CD4-positive, alpha-beta memory T cell (primary cell): ENCODE measurements at regions not wholly inside any gene's neighbourhood (a gene's known extent, or its start where the extent isn't known, plus 50 kb on each side); places are given as distances from the start of the nearest gene placed in this dataset.

Source experiments
- CTCF ChIA-PET: fragments of 350-600 bp; sonication (Branson Sonifier 250); formaldehyde crosslinking; loops from one replicate; lab custom pipeline; 2021; ENCODE audit warnings: inconsistent platforms; ENCODE audit not compliant: partially characterized antibody; lab: Charles Lee
- POLR2A ChIA-PET: fragments of 350-600 bp; sonication (Branson Sonifier 250); formaldehyde crosslinking; loops from one replicate; lab custom pipeline; 2021; ENCODE audit not compliant: partially characterized antibody; lab: Charles Lee
- DNase-seq, 5 donors: peaks; one replicate each; pipeline versions ENCODE4 v3.0.0 to v3.0.0-alpha.2; 2020 to 2022; ENCODE audit warnings: mixed read lengths in 1 of 5
- H3K27ac ChIP-seq: one replicate; pipeline ENCODE4 v1.7.0; 2013; ENCODE audit warnings: low read depth, low read length
- H3K27me3 ChIP-seq: 2 replicates; pipeline ENCODE4 v1.7.0; 2013; ENCODE audit warnings: mild to moderate bottlenecking, low read length, moderate library complexity; ENCODE audit not compliant: insufficient read depth
- H3K36me3 ChIP-seq: 2 replicates; pipeline ENCODE4 v1.7.0; 2013; ENCODE audit warnings: mild to moderate bottlenecking, low read length, moderate library complexity; ENCODE audit not compliant: insufficient read depth
- H3K4me1 ChIP-seq: 2 replicates; pipeline ENCODE4 v1.7.0; 2013; ENCODE audit warnings: mild to moderate bottlenecking, low read length, moderate library complexity; ENCODE audit not compliant: insufficient read depth
- H3K4me3 ChIP-seq, 2 donors: one replicate each; pipeline ENCODE4 v1.7.0; 2013; ENCODE audit warnings: low read length in 2 of 2, mild to moderate bottlenecking in 1 of 2
- H3K9me3 ChIP-seq, 2 donors: one replicate each; pipeline ENCODE4 v1.7.0; 2013; ENCODE audit warnings: low read length in 2 of 2, control low read depth in 1 of 2; ENCODE audit not compliant: control insufficient read depth in 1 of 2
- H3K27ac Mint-ChIP-seq, 7 donors: one replicate each; pipeline ENCODE4 v1.8.0; 2020 to 2021; ENCODE audit warnings: mixed read lengths in 7 of 7, mild to moderate bottlenecking in 6 of 7, inconsistent platforms in 3 of 7, moderate library complexity in 3 of 7
- H3K27me3 Mint-ChIP-seq, 2 donors: one replicate each; pipeline ENCODE4 v1.8.0; 2020 to 2021; ENCODE audit warnings: mixed read lengths in 2 of 2
- H3K36me3 Mint-ChIP-seq, 2 donors: one replicate each; pipeline ENCODE4 v1.8.0; 2020 to 2021; ENCODE audit warnings: mixed read lengths in 2 of 2, inconsistent platforms in 1 of 2, mild to moderate bottlenecking in 1 of 2
- H3K4me1 Mint-ChIP-seq, 4 donors: one replicate each; pipeline ENCODE4 v1.8.0; 2020 to 2021; ENCODE audit warnings: mixed read lengths in 4 of 4, mild to moderate bottlenecking in 1 of 4
- H3K4me3 Mint-ChIP-seq, 8 donors: one replicate each; pipeline ENCODE4 v1.8.0; 2020 to 2021; ENCODE audit warnings: mixed read lengths in 8 of 8, mild to moderate bottlenecking in 7 of 8, moderate library complexity in 6 of 8, inconsistent platforms in 3 of 8
- H3K9me3 Mint-ChIP-seq, 8 donors: one replicate each; pipeline ENCODE4 v1.8.0; 2020 to 2021; ENCODE audit warnings: mixed read lengths in 8 of 8, mild to moderate bottlenecking in 5 of 8, inconsistent platforms in 3 of 8, moderate library complexity in 1 of 8
- intact Hi-C: fragments of 100-400 bp; cut with micrococcal nuclease; formaldehyde crosslinking; loops from one replicate; pipeline ENCODE4 v1.15.1; 2023

GRCh38 chr10:4579844-4580243 lies 246.2 kb upstream of the AKR1E2 start:
- no peaks in the 10 kb centered on the region for H3K4me1 ChIP-seq
- ChIA-PET POLR2A (no interaction called here), CTCF (interaction anchor here (0.7 kb wide), 1 partner anchor 114 kb away, joined by 4 read pairs; no protein-coding TSS in a partner anchor)
- Mint-ChIP-seq H3K36me3 (no peaks in the 10 kb centered on the region), H3K9me3 (no peaks in the 10 kb centered on the region), H3K4me1 (peaks cover 0 to 1% (median 0%) of the 10 kb centered on the region in 4 donors), H3K4me3 (no peak overlapping the region), H3K27ac (no peak overlapping the region), H3K27me3 (peaks cover 2% of the 10 kb centered on the region in 2 donors)
- H3K36me3 ChIP-seq = no peaks in the 10 kb centered on the region
- no peaks in the 10 kb centered on the region for H3K27me3 ChIP-seq
- no peak overlapping the region for H3K4me3 ChIP-seq
- intact Hi-C loops = no loop called here
- no peaks in the 10 kb centered on the region for H3K9me3 ChIP-seq
- H3K27ac ChIP-seq = no peak overlapping the region
- no peak for DNase-seq

- Mint-ChIP-seq H3K4me1 (no peaks in the 10 kb centered on the region), H3K27ac (no peak overlapping the region), H3K36me3 (no peaks in the 10 kb centered on the region), H3K9me3 (no peaks in the 10 kb centered on the region), H3K4me3 (no peak overlapping the region), H3K27me3 (peaks cover 3 to 4% of the 10 kb centered on the region in 2 donors)
- H3K4me3 ChIP-seq = no peak overlapping the region
- H3K36me3 ChIP-seq = no peaks in the 10 kb centered on the region
- ChIA-PET POLR2A (no interaction called here), CTCF (no interaction called here)
- H3K4me1 ChIP-seq = no peaks in the 10 kb centered on the region
- H3K27me3 ChIP-seq = no peaks in the 10 kb centered on the region
- no peak for DNase-seq
- intact Hi-C loops = no loop called here
- no peak overlapping the region for H3K27ac ChIP-seq
- no peaks in the 10 kb centered on the region for H3K9me3 ChIP-seq
These were observed 249.8 kb upstream of the AKR1E2 start for GRCh38 chr10:4576206-4576605.

GRCh38 chr10:4569151-4569550 lies 256.9 kb upstream of the AKR1E2 start:
- no peak overlapping the region for H3K4me3 ChIP-seq
- intact Hi-C loops = no loop called here
- H3K9me3 Mint-ChIP-seq = no peaks in the 10 kb centered on the region
- no peaks in the 10 kb centered on the region for H3K36me3 ChIP-seq
- no peaks in the 10 kb centered on the region for H3K4me1 Mint-ChIP-seq
- H3K27me3 ChIP-seq = no peaks in the 10 kb centered on the region
- CTCF ChIA-PET = no interaction called here
- no peaks in the 10 kb centered on the region for H3K4me1 ChIP-seq
- POLR2A ChIA-PET = no interaction called here
- no peak overlapping the region for H3K27ac ChIP-seq
- H3K27ac Mint-ChIP-seq = no peak overlapping the region
- H3K4me3 Mint-ChIP-seq = no peak overlapping the region
- no peaks in the 10 kb centered on the region for H3K36me3 Mint-ChIP-seq
- peaks cover 3 to 9% of the 10 kb centered on the region in 2 donors for H3K27me3 Mint-ChIP-seq
- no peak for DNase-seq
- H3K9me3 ChIP-seq = no peaks in the 10 kb centered on the region

DNA sequence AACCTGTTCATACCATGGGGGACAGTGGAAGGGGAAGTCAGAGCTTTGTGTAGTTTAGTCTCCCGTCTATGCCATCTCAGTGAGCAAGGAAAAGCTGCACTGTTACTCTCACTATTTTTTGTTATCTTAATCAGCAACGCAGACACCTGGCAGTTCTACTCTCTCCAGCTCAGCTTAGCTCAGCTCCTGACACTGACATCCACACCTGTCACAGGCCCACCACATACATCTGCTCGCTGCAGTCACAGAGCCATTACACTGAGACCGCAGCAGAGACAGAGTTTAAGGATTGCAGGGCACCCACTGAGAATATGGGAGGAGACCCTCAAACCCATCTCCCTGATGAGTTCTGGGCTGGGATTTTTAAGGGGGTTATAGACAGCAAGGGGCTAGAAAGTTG lies 257.3 kb upstream of the AKR1E2 start:
- H3K27me3 Mint-ChIP-seq = peaks cover 3 to 7% of the 10 kb centered on the region in 2 donors
- H3K9me3 ChIP-seq = no peaks in the 10 kb centered on the region
- no peak overlapping the region for H3K4me3 Mint-ChIP-seq
- no peaks in the 10 kb centered on the region for H3K9me3 Mint-ChIP-seq
- no peaks in the 10 kb centered on the region for H3K36me3 Mint-ChIP-seq
- H3K4me1 Mint-ChIP-seq = no peaks in the 10 kb centered on the region
- no peak overlapping the region for H3K27ac Mint-ChIP-seq
- no peaks in the 10 kb centered on the region for H3K36me3 ChIP-seq
- CTCF ChIA-PET = no interaction called here
- no peak for DNase-seq
- H3K27ac ChIP-seq = no peak overlapping the region
- POLR2A ChIA-PET = no interaction called here
- H3K4me3 ChIP-seq = no peak overlapping the region
- intact Hi-C loops = no loop called here
- H3K4me1 ChIP-seq = no peaks in the 10 kb centered on the region
- no peaks in the 10 kb centered on the region for H3K27me3 ChIP-seq

GRCh38 chr10:4568086-4568485 lies 257.9 kb upstream of the AKR1E2 start:
- Histone ChIP-seq H3K4me3 (no peak overlapping the region), H3K27ac (no peak overlapping the region), H3K36me3 (no peaks in the 10 kb centered on the region), H3K9me3 (no peaks in the 10 kb centered on the region), H3K4me1 (no peaks in the 10 kb centered on the region), H3K27me3 (no peaks in the 10 kb centered on the region)
- Mint-ChIP-seq H3K36me3 (no peaks in the 10 kb centered on the region), H3K4me1 (no peaks in the 10 kb centered on the region), H3K4me3 (no peak overlapping the region), H3K27ac (no peak overlapping the region), H3K27me3 (peaks cover 3 to 7% of the 10 kb centered on the region in 2 donors), H3K9me3 (no peaks in the 10 kb centered on the region)
- intact Hi-C loops = no loop called here
- ChIA-PET CTCF (no interaction called here), POLR2A (no interaction called here)
- no peak for DNase-seq

DNA sequence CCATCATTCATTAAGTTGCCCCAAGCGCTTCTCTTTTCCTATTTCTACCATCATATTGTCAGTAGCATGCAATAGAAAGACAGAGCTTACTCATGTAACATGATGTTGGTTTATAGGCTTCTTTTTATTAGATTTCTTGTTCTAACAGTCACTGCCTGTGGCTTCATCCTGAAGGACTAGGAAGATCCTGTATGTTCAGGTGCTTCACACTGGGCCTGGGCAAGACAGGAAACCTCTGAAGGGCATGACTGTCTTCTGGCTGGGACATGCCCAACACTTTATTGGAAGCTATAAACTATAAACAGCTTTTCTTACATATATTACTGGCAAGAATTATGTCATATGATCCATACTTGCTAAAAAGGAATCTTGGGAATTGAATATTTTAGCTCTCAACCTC lies 258.4 kb upstream of the AKR1E2 start:
- Mint-ChIP-seq H3K4me1 (no peaks in the 10 kb centered on the region), H3K27ac (no peak overlapping the region), H3K9me3 (no peaks in the 10 kb centered on the region), H3K27me3 (peaks cover 3 to 9% of the 10 kb centered on the region in 2 donors), H3K4me3 (no peak overlapping the region), H3K36me3 (no peaks in the 10 kb centered on the region)
- H3K9me3 ChIP-seq = no peaks in the 10 kb centered on the region
- DNase-seq = no peak
- ChIA-PET CTCF (no interaction called here), POLR2A (no interaction called here)
- no peaks in the 10 kb centered on the region for H3K36me3 ChIP-seq
- no peaks in the 10 kb centered on the region for H3K27me3 ChIP-seq
- no peaks in the 10 kb centered on the region for H3K4me1 ChIP-seq
- no peak overlapping the region for H3K27ac ChIP-seq
- intact Hi-C loops = no loop called here
- no peak overlapping the region for H3K4me3 ChIP-seq

- no peaks in the 10 kb centered on the region for H3K36me3 ChIP-seq
- Mint-ChIP-seq H3K4me3 (no peak overlapping the region), H3K9me3 (peaks cover 0 to 3% (median under 1%) of the 10 kb centered on the region in 8 donors), H3K36me3 (no peaks in the 10 kb centered on the region), H3K27ac (no peak overlapping the region), H3K4me1 (no peaks in the 10 kb centered on the region), H3K27me3 (peaks cover 3 to 13% of the 10 kb centered on the region in 2 donors)
- no peak overlapping the region for H3K27ac ChIP-seq
- no peaks in the 10 kb centered on the region for H3K27me3 ChIP-seq
- intact Hi-C loops = no loop called here
- CTCF ChIA-PET = interaction anchor here (0.6 kb wide), 1 partner anchor 484 kb away, joined by 3 read pairs; no protein-coding TSS in a partner anchor
- POLR2A ChIA-PET = no interaction called here
- H3K9me3 ChIP-seq = no peaks in the 10 kb centered on the region
- H3K4me1 ChIP-seq = no peaks in the 10 kb centered on the region
- no peak overlapping the region for H3K4me3 ChIP-seq
- DNase-seq = no peak
These were observed 260.0 kb upstream of the AKR1E2 start for GRCh38 chr10:4566011-4566410.

DNA sequence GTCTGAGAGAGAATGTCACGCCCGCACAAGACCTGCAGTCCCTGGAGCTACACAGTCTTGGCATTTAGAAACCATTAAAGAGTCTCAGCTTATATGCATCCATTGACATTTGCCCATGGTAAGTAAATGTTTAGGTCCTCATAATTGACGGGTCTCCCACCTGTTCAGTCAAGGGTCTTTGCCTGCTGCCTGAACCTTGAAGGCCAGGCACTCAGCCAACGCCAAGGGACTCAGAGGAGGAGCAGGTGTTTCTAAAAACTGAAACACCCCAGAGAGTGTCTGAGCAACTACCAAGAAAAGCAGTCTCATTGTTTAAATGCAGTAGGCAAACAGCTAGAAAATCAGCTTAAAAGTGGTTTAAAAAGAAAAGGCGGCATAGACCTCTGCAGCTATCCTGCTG lies 264.7 kb upstream of the AKR1E2 start:
- no peak for DNase-seq
- Mint-ChIP-seq H3K36me3 (no peaks in the 10 kb centered on the region), H3K4me3 (no peak overlapping the region), H3K4me1 (no peaks in the 10 kb centered on the region), H3K27me3 (peaks cover 0 to 10% of the 10 kb centered on the region in 2 donors), H3K27ac (no peak overlapping the region), H3K9me3 (peaks cover 0 to 13% (median 4%) of the 10 kb centered on the region in 8 donors)
- no peak overlapping the region for H3K27ac ChIP-seq
- no peaks in the 10 kb centered on the region for H3K27me3 ChIP-seq
- intact Hi-C loops = no loop called here
- ChIA-PET POLR2A (no interaction called here), CTCF (no interaction called here)
- no peak overlapping the region for H3K4me3 ChIP-seq
- H3K36me3 ChIP-seq = no peaks in the 10 kb centered on the region
- H3K9me3 ChIP-seq = no peaks in the 10 kb centered on the region
- H3K4me1 ChIP-seq = no peaks in the 10 kb centered on the region
